ENCODE measurements at regions not wholly inside any gene's neighbourhood (a gene's known extent, or its start where the extent isn't known, plus 50 kb on each side); places are given as distances from the start of the nearest gene placed in this dataset.

DNA sequence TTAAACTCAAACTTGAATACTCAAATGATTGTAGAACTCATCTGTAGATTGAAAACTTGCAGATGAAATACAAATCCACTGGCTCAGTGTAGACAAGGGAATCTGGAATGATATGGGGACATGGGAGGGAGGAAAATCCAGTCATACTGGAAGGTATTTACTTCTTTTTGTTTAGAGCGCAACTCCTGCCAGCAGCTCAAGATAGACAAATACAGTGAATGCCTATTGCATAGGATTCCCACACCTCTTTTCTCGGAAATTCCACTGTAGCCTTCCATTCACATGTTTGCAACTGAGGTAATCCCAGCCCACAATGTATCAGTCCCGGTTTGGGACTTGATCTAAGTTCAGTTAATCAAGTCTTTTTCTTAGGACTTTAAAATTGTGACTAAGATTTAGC is 311.2 kb downstream of the PTPRC start:
- Histone ChIP-seq H3K9ac (ENCODE audit: low read length) (no peak overlapping the region), H3F3A (ENCODE audit: insufficient read depth) (no peaks in the 10 kb centered on the region), H4K20me1 (ENCODE audit: low read depth, low read length) (no peaks in the 10 kb centered on the region), H3K36me3 (ENCODE audit: low read length) (peaks cover 9% of the 10 kb centered on the region), H3K79me2 (ENCODE audit: insufficient read depth, low read length) (no peaks in the 10 kb centered on the region), H2AFZ (ENCODE audit: low read depth, low read length, severe bottlenecking) (no peak overlapping the region), H3K9me2 (replicated peaks; ENCODE audit: insufficient read depth, low read length) (no peaks in the 10 kb centered on the region), H3K4me2 (ENCODE audit: low read depth, low read length, poor library complexity, severe bottlenecking) (no peak overlapping the region), H3K4me3 (ENCODE audit: insufficient read depth, low read length, poor library complexity, severe bottlenecking) (no peak overlapping the region), H3K27me3 (ENCODE audit: low read length) (no peaks in the 10 kb centered on the region), H3K9me3 (ENCODE audit: insufficient read depth, low read length) (peaks cover 7% of the 10 kb centered on the region; the same call in 1 of the 2 replicates), H3K27ac (ENCODE audit: low read depth, low read length) (no peak overlapping the region)
- no peak for TF ChIP-seq EZH2phosphoT487 (conservative IDR thresholded peaks at IDR 0.05; ENCODE audit: low read length)
- TF ChIP-seq, protein P1, sequence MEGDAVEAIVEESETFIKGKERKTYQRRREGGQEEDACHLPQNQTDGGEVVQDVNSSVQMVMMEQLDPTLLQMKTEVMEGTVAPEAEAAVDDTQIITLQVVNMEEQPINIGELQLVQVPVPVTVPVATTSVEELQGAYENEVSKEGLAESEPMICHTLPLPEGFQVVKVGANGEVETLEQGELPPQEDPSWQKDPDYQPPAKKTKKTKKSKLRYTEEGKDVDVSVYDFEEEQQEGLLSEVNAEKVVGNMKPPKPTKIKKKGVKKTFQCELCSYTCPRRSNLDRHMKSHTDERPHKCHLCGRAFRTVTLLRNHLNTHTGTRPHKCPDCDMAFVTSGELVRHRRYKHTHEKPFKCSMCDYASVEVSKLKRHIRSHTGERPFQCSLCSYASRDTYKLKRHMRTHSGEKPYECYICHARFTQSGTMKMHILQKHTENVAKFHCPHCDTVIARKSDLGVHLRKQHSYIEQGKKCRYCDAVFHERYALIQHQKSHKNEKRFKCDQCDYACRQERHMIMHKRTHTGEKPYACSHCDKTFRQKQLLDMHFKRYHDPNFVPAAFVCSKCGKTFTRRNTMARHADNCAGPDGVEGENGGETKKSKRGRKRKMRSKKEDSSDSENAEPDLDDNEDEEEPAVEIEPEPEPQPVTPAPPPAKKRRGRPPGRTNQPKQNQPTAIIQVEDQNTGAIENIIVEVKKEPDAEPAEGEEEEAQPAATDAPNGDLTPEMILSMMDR (IDR thresholded peaks at IDR 0.05; ENCODE audit: insufficient read depth, low read length, poor library complexity, severe bottlenecking) = no peak

DNA sequence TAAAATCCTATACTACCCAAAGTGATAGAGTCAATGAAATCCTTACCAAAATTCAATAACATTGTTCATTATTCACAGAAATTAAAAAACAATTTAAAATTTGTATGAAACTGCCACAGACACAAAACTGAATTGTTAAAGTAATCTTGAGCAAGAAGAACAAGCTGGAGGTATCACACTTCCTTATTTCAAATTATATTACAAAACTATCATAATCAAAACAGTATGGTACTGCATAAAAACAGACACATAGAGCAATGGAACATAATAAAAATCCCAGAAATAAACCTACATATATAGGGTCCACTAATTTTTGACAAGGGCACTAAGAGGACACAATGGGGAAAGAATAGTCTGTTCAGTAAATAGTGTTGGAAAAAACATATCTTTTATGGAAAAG is 316.2 kb downstream of the PTPRC start:
- TF ChIP-seq EZH2phosphoT487 (conservative IDR thresholded peaks at IDR 0.05; ENCODE audit: low read length) = no peak
- Histone ChIP-seq H3K27ac (ENCODE audit: low read depth, low read length) (no peak overlapping the region), H4K20me1 (ENCODE audit: low read depth, low read length) (no peaks in the 10 kb centered on the region), H3K9ac (ENCODE audit: low read length) (no peak overlapping the region), H3K9me3 (ENCODE audit: insufficient read depth, low read length) (peaks cover 16% of the 10 kb centered on the region; the same call in 1 of the 2 replicates), H3K27me3 (ENCODE audit: low read length) (no peaks in the 10 kb centered on the region), H3K9me2 (replicated peaks; ENCODE audit: insufficient read depth, low read length) (no peaks in the 10 kb centered on the region), H3K4me2 (ENCODE audit: low read depth, low read length, poor library complexity, severe bottlenecking) (no peak overlapping the region), H3K4me3 (ENCODE audit: insufficient read depth, low read length, poor library complexity, severe bottlenecking) (no peak overlapping the region), H3K36me3 (ENCODE audit: low read length) (peaks cover 13% of the 10 kb centered on the region), H3F3A (ENCODE audit: insufficient read depth) (no peaks in the 10 kb centered on the region), H3K79me2 (ENCODE audit: insufficient read depth, low read length) (no peaks in the 10 kb centered on the region), H2AFZ (ENCODE audit: low read depth, low read length, severe bottlenecking) (no peak overlapping the region)

- no peaks in the 10 kb centered on the region for H4K20me1 ChIP-seq (ENCODE audit: low read depth, low read length)
- H2AFZ ChIP-seq (ENCODE audit: low read depth, low read length, severe bottlenecking) = no peak overlapping the region
- peaks cover 16% of the 10 kb centered on the region; the same call in 1 of the 2 replicates for H3K9me3 ChIP-seq (ENCODE audit: insufficient read depth, low read length)
- no peaks in the 10 kb centered on the region for H3F3A ChIP-seq (ENCODE audit: insufficient read depth)
- no peak overlapping the region for H3K27ac ChIP-seq (ENCODE audit: low read depth, low read length)
- TF ChIP-seq, protein P1 (IDR thresholded peaks at IDR 0.05; ENCODE audit: insufficient read depth, low read length, poor library complexity, severe bottlenecking) = no peak
- TF ChIP-seq EZH2phosphoT487 (conservative IDR thresholded peaks at IDR 0.05; ENCODE audit: low read length) = no peak
- H3K9me2 ChIP-seq (replicated peaks; ENCODE audit: insufficient read depth, low read length) = no peaks in the 10 kb centered on the region
- no peak overlapping the region for H3K9ac ChIP-seq (ENCODE audit: low read length)
- H3K79me2 ChIP-seq (ENCODE audit: insufficient read depth, low read length) = no peaks in the 10 kb centered on the region
- H3K36me3 ChIP-seq (ENCODE audit: low read length) = peaks cover 13% of the 10 kb centered on the region
- no peaks in the 10 kb centered on the region for H3K27me3 ChIP-seq (ENCODE audit: low read length)
- no peak overlapping the region for H3K4me2 ChIP-seq (ENCODE audit: low read depth, low read length, poor library complexity, severe bottlenecking)
- no peak overlapping the region for H3K4me3 ChIP-seq (ENCODE audit: insufficient read depth, low read length, poor library complexity, severe bottlenecking)
Measured at GRCh38 chr1:198957044-198957443, 318.2 kb downstream of the PTPRC start.

DNA sequence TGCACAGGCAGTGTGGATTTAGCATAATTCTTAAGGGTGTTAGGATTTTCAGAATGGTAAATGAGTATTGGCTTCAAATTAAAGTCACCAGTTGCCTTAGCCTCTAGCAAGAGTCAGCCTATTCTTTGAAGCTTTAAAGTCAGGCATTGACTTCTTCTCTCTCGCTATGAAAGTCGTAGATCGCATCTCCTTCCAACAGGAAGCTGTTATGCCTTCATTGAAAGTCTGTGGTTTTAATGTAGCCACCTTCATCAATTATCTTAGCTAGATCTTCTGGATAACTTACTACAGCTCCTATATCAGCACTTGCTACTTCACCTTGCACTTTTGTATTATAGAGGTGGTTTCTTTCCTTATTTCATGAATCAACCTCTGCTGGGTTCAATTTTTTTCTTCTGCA is 320.2 kb downstream of the PTPRC start:
- H3K9me2 ChIP-seq (replicated peaks; ENCODE audit: insufficient read depth, low read length) = no peaks in the 10 kb centered on the region
- H3K9ac ChIP-seq (ENCODE audit: low read length) = no peak overlapping the region
- H3K27ac ChIP-seq (ENCODE audit: low read depth, low read length) = no peak overlapping the region
- H3K27me3 ChIP-seq (ENCODE audit: low read length) = no peaks in the 10 kb centered on the region
- no peaks in the 10 kb centered on the region for H4K20me1 ChIP-seq (ENCODE audit: low read depth, low read length)
- no peak overlapping the region for H3K4me3 ChIP-seq (ENCODE audit: insufficient read depth, low read length, poor library complexity, severe bottlenecking)
- no peak for TF ChIP-seq EZH2phosphoT487 (conservative IDR thresholded peaks at IDR 0.05; ENCODE audit: low read length)
- TF ChIP-seq, protein P1 (IDR thresholded peaks at IDR 0.05; ENCODE audit: insufficient read depth, low read length, poor library complexity, severe bottlenecking) = no peak
- H3K4me2 ChIP-seq (ENCODE audit: low read depth, low read length, poor library complexity, severe bottlenecking) = no peak overlapping the region
- H3F3A ChIP-seq (ENCODE audit: insufficient read depth) = no peaks in the 10 kb centered on the region
- no peaks in the 10 kb centered on the region for H3K79me2 ChIP-seq (ENCODE audit: insufficient read depth, low read length)
- H2AFZ ChIP-seq (ENCODE audit: low read depth, low read length, severe bottlenecking) = no peak overlapping the region
- H3K9me3 ChIP-seq (ENCODE audit: insufficient read depth, low read length) = peaks cover 16% of the 10 kb centered on the region; the same call in 1 of the 2 replicates
- H3K36me3 ChIP-seq (ENCODE audit: low read length) = peaks cover 13% of the 10 kb centered on the region
